Parathyroid adenoma (tissue), 2 donors: ENCODE measurements at regions not wholly inside any gene's neighbourhood (a gene's known extent, or its start where the extent isn't known, plus 50 kb on each side); places are given as distances from the start of the nearest gene placed in this dataset.

Experiments
- H2AFZ ChIP-seq: fragments of 300-600 bp; sonication (generic); one replicate; pipeline ENCODE4 v1.7.0; 2017; ENCODE audit warnings: antibody characterized with exemption, mild to moderate bottlenecking
- H3K27ac ChIP-seq: fragments of 300-600 bp; sonication (generic); one replicate; pipeline ENCODE4 v1.7.0; 2017
- H3K27me3 ChIP-seq: fragments of 300-600 bp; sonication (generic); one replicate; pipeline ENCODE4 v1.7.0; 2017; ENCODE audit warnings: low read length; ENCODE audit not compliant: control insufficient read depth, insufficient read depth
- H3K36me3 ChIP-seq: fragments of 300-600 bp; sonication (generic); one replicate; pipeline ENCODE4 v1.7.0; 2017; ENCODE audit warnings: low read length; ENCODE audit not compliant: control insufficient read depth, insufficient read depth
- H3K4me1 ChIP-seq: fragments of 300-600 bp; sonication (generic); one replicate; pipeline ENCODE4 v1.7.0; 2017; ENCODE audit warnings: control low read depth
- H3K4me2 ChIP-seq: fragments of 300-600 bp; sonication (generic); one replicate; pipeline ENCODE4 v1.7.0; 2017; ENCODE audit warnings: low read length
- H3K4me3 ChIP-seq: fragments of 300-600 bp; sonication (generic); one replicate; pipeline ENCODE4 v1.7.0; 2017; ENCODE audit warnings: low read depth, low read length
- H3K79me2 ChIP-seq: fragments of 300-600 bp; sonication (generic); one replicate; pipeline ENCODE4 v1.7.0; 2017; ENCODE audit warnings: control low read depth
- H3K9ac ChIP-seq: fragments of 300-600 bp; sonication (generic); one replicate; pipeline ENCODE4 v1.7.0; 2017; ENCODE audit warnings: mild to moderate bottlenecking
- H3K9me3 ChIP-seq: fragments of 300-600 bp; sonication (generic); one replicate; pipeline ENCODE4 v1.7.0; 2017; ENCODE audit warnings: low read length; ENCODE audit not compliant: control insufficient read depth
- CTCF ChIP-seq: fragments of 300-600 bp; sonication (generic); IDR thresholded peaks from one replicate; pipeline ENCODE4 v1.7.0; 2017; ENCODE audit warnings: antibody characterized with exemption, mild to moderate bottlenecking
- donor health status: primary hyperparathyroidism.

- Histone ChIP-seq H3K9ac (no peak overlapping the region), H3K27ac (no peak overlapping the region), H3K4me1 (no peaks in the 10 kb centered on the region), H3K4me3 (no peak overlapping the region), H3K79me2 (no peaks in the 10 kb centered on the region), H2AFZ (no peak overlapping the region), H3K9me3 (no peaks in the 10 kb centered on the region), H3K27me3 (no peaks in the 10 kb centered on the region), H3K36me3 (no peaks in the 10 kb centered on the region), H3K4me2 (no peak overlapping the region)
- TF ChIP-seq CTCF, result no peak
Observed at GRCh38 chr9:34891386-34891785, 66.7 kb upstream of the PHF24 start.

- H3K9me3 ChIP-seq, result no peaks in the 10 kb centered on the region
- H3K4me2 ChIP-seq, result no peak overlapping the region
- H3K79me2 ChIP-seq, result no peaks in the 10 kb centered on the region
- no peaks in the 10 kb centered on the region for H3K36me3 ChIP-seq
- no peak for TF ChIP-seq CTCF
- no peak overlapping the region for H3K4me3 ChIP-seq
- no peak overlapping the region for H3K9ac ChIP-seq
- H3K27me3 ChIP-seq, result no peaks in the 10 kb centered on the region
- H3K4me1 ChIP-seq, result no peaks in the 10 kb centered on the region
- no peak overlapping the region for H3K27ac ChIP-seq
- no peak overlapping the region for H2AFZ ChIP-seq
Observed at GRCh38 chr9:34887841-34888240, 70.2 kb upstream of the PHF24 start.

GRCh38 chr9:34884747-34885189 lies 73.3 kb upstream of the PHF24 start:
- no peak overlapping the region for H2AFZ ChIP-seq
- no peak overlapping the region for H3K4me2 ChIP-seq

GRCh38 chr9:34876096-34876495 lies 82.0 kb upstream of the PHF24 start:
- no peaks in the 10 kb centered on the region for H3K79me2 ChIP-seq
- H3K4me2 ChIP-seq, result no peak overlapping the region
- H2AFZ ChIP-seq, result no peak overlapping the region
- H3K27me3 ChIP-seq, result no peaks in the 10 kb centered on the region
- no peak overlapping the region for H3K4me3 ChIP-seq
- H3K36me3 ChIP-seq, result no peaks in the 10 kb centered on the region
- H3K27ac ChIP-seq, result no peak overlapping the region
- H3K4me1 ChIP-seq, result no peaks in the 10 kb centered on the region
- no peaks in the 10 kb centered on the region for H3K9me3 ChIP-seq
- TF ChIP-seq CTCF, result no peak
- H3K9ac ChIP-seq, result no peak overlapping the region

More at GRCh38 chr9:34884747-34885189, 73.3 kb upstream of the PHF24 start:
- no peak overlapping the region for H3K27ac ChIP-seq
- H3K4me3 ChIP-seq, result no peak overlapping the region
- no peaks in the 10 kb centered on the region for H3K4me1 ChIP-seq
- H3K9me3 ChIP-seq, result no peaks in the 10 kb centered on the region
- no peaks in the 10 kb centered on the region for H3K27me3 ChIP-seq
- H3K79me2 ChIP-seq, result no peaks in the 10 kb centered on the region
- no peaks in the 10 kb centered on the region for H3K36me3 ChIP-seq
- no peak for TF ChIP-seq CTCF
- H3K9ac ChIP-seq, result no peak overlapping the region

GRCh38 chr9:34869390-34869789 lies 88.7 kb upstream of the PHF24 start:
- Histone ChIP-seq H3K27me3 (no peaks in the 10 kb centered on the region), H3K4me1 (no peaks in the 10 kb centered on the region), H3K27ac (no peak overlapping the region), H2AFZ (no peak overlapping the region), H3K79me2 (no peaks in the 10 kb centered on the region), H3K36me3 (no peaks in the 10 kb centered on the region), H3K9me3 (no peaks in the 10 kb centered on the region), H3K4me2 (no peak overlapping the region), H3K9ac (no peak overlapping the region), H3K4me3 (no peak overlapping the region)
- no peak for TF ChIP-seq CTCF
